ENCODE measurements at regions not wholly inside any gene's neighbourhood (a gene's known extent, or its start where the extent isn't known, plus 50 kb on each side); places are given as distances from the start of the nearest gene placed in this dataset.

GRCh38 chr21:14318578-14318977 is 64.4 kb downstream of the HSPA13 start:
- WGBS = 45% methylated on average over 2 of the region's 2 CpGs
- Histone ChIP-seq H3K9me3 (ENCODE audit: control insufficient read depth in 4 of 4, low read length in 3 of 4) (no peaks in the 10 kb centered on the region), H3K36me3 (ENCODE audit: control insufficient read depth in 4 of 4, insufficient read depth in 3 of 4, low read depth in 1 of 4, low read length in 3 of 4) (no peaks in the 10 kb centered on the region), H3K4me3 (ENCODE audit: low read depth in 1 of 3, low read length in 3 of 3) (no peak overlapping the region), H3K27me3 (ENCODE audit: control insufficient read depth in 4 of 4, insufficient read depth in 4 of 4, low read length in 3 of 4) (peaks cover 0 to 5% (median 0%) of the 10 kb centered on the region in 4 donors), H3K27ac (ENCODE audit: low read depth in 1 of 2, low read length in 2 of 2) (no peak overlapping the region), H3K4me1 (ENCODE audit: control insufficient read depth in 4 of 4, insufficient read depth in 4 of 4, low read length in 3 of 4) (no peaks in the 10 kb centered on the region), H3K9ac (ENCODE audit: low read depth in 1 of 2, low read length in 2 of 2) (no peak overlapping the region)
- no peak for TF ChIP-seq JUND (IDR thresholded peaks at IDR 0.05)
- no peak for TF ChIP-seq GABPA (IDR thresholded peaks at IDR 0.05 in 1 of 2, conservative IDR thresholded peaks at IDR 0.05 in 1 of 2)
- no peak for TF ChIP-seq ZBTB33 (IDR thresholded peaks at IDR 0.05)
- no peak for TF ChIP-seq TAF1 (conservative IDR thresholded peaks at IDR 0.05)
- TF ChIP-seq SP1 (IDR thresholded peaks at IDR 0.05) = no peak
- TF ChIP-seq RXRA (IDR thresholded peaks at IDR 0.05) = no peak
- TF ChIP-seq FOXA2 (IDR thresholded peaks at IDR 0.05) = no peak
- no peak for TF ChIP-seq EGR1 (IDR thresholded peaks at IDR 0.05; ENCODE audit: low read depth in 2 of 2)
- no peak for TF ChIP-seq HNF4G (IDR thresholded peaks at IDR 0.05)
- TF ChIP-seq RAD21 (IDR thresholded peaks at IDR 0.05) = no peak
- no peak for TF ChIP-seq FOXA1 (IDR thresholded peaks at IDR 0.05)
- TF ChIP-seq MAX (IDR thresholded peaks at IDR 0.05) = no peak
- TF ChIP-seq CTCF (IDR thresholded peaks at IDR 0.05; ENCODE audit: low read depth, low read length, missing input control) = no peak
- no peak for TF ChIP-seq YY1 (IDR thresholded peaks at IDR 0.05)
- no peak for DNase-seq (ENCODE audit: low spot score)

- no peaks in the 10 kb centered on the region for H3K36me3 ChIP-seq (ENCODE audit: control insufficient read depth in 4 of 4, insufficient read depth in 3 of 4, low read depth in 1 of 4, low read length in 3 of 4)
- peaks cover 0 to 5% (median 0%) of the 10 kb centered on the region in 4 donors for H3K27me3 ChIP-seq (ENCODE audit: control insufficient read depth in 4 of 4, insufficient read depth in 4 of 4, low read length in 3 of 4)
- H3K9me3 ChIP-seq (ENCODE audit: control insufficient read depth in 4 of 4, low read length in 3 of 4) = no peaks in the 10 kb centered on the region
- no peaks in the 10 kb centered on the region for H3K4me1 ChIP-seq (ENCODE audit: control insufficient read depth in 4 of 4, insufficient read depth in 4 of 4, low read length in 3 of 4)
- no peak for TF ChIP-seq HNF4A (conservative IDR thresholded peaks at IDR 0.05)
- TF ChIP-seq FOXA2 (IDR thresholded peaks at IDR 0.05) = no peak
- TF ChIP-seq CTCF (IDR thresholded peaks at IDR 0.05; ENCODE audit: low read depth, low read length, missing input control) = no peak
- no peak for TF ChIP-seq YY1 (IDR thresholded peaks at IDR 0.05)
- no peak for TF ChIP-seq ZBTB33 (IDR thresholded peaks at IDR 0.05)
- no peak for TF ChIP-seq EGR1 (IDR thresholded peaks at IDR 0.05; ENCODE audit: low read depth in 2 of 2)
- TF ChIP-seq GABPA (IDR thresholded peaks at IDR 0.05 in 1 of 2, conservative IDR thresholded peaks at IDR 0.05 in 1 of 2) = no peak
- no peak for TF ChIP-seq JUND (IDR thresholded peaks at IDR 0.05)
- TF ChIP-seq NR2F2 (IDR thresholded peaks at IDR 0.05) = no peak
- no peak for TF ChIP-seq SP1 (IDR thresholded peaks at IDR 0.05)
- H3K4me3 ChIP-seq (ENCODE audit: low read depth in 1 of 3, low read length in 3 of 3) = no peak overlapping the region
- DNase-seq (ENCODE audit: low spot score) = no peak
- H3K9ac ChIP-seq (ENCODE audit: low read depth in 1 of 2, low read length in 2 of 2) = no peak overlapping the region
- WGBS = 80% methylated on average over 4 of the region's 4 CpGs
- H3K27ac ChIP-seq (ENCODE audit: low read depth in 1 of 2, low read length in 2 of 2) = no peak overlapping the region
These were observed 65.4 kb downstream of the HSPA13 start for GRCh38 chr21:14317507-14317906.
